SK-N-SH treated with all-trans-retinoic acid at 6 μM for 48 hours (cell line): ENCODE measurements at regions not wholly inside any gene's neighbourhood (a gene's known extent, or its start where the extent isn't known, plus 50 kb on each side); places are given as distances from the start of the nearest gene placed in this dataset.
"Not testable (repeated sequence)": the region's sequence is repeated elsewhere in the genome, so short reads cannot be mapped to it uniquely, and the experiment has no call there.

Source experiments
- ATAC-seq: fragments of 200-7000 bp; cut with Tn5 transposase; 3 replicates; pipeline ENCODE4 v1.9.1; 2020; ENCODE audit warnings: mild to moderate bottlenecking, moderate library complexity
- ARNTL ChIP-seq: fragments of 450-650 bp; formaldehyde crosslinking; IDR thresholded peaks from 2 replicates; pipeline ENCODE4 v1.5.0; 2020; ENCODE audit warnings: low read depth, mild to moderate bottlenecking, moderate library complexity, borderline replicate concordance
- BACH2 ChIP-seq: fragments of 250-450 bp; sonication (Bioruptor Pico); IDR thresholded peaks from 2 replicates; pipeline ENCODE4 v1.9.0; 2021; ENCODE audit warnings: mild to moderate bottlenecking, borderline replicate concordance
- CSDC2 ChIP-seq: fragments of 250-450 bp; sonication (Bioruptor Pico); IDR thresholded peaks from 2 replicates; pipeline ENCODE4 v1.5.0; 2020; ENCODE audit warnings: mild to moderate bottlenecking, moderate library complexity
- ESRRG ChIP-seq: fragments of 250-450 bp; sonication (Bioruptor Pico); IDR thresholded peaks from 2 replicates; pipeline ENCODE4 v1.6.1; 2021; ENCODE audit warnings: mild to moderate bottlenecking
- GLIS3 ChIP-seq: fragments of 250-450 bp; sonication (Bioruptor Pico); IDR thresholded peaks from 2 replicates; pipeline ENCODE4 v1.5.0; 2020; ENCODE audit warnings: mild to moderate bottlenecking, moderate library complexity
- ISL1 ChIP-seq: fragments of 250-450 bp; sonication (Bioruptor Pico); IDR thresholded peaks from 2 replicates; pipeline ENCODE4 v2.1.2; 2022; ENCODE audit warnings: mild to moderate bottlenecking, moderate library complexity
- OSR1 ChIP-seq: fragments of 250-450 bp; sonication (Bioruptor Pico); IDR thresholded peaks from 2 replicates; pipeline ENCODE4 v1.8.0; 2022; ENCODE audit warnings: moderate library complexity, mild to moderate bottlenecking, inconsistent platforms
- POU6F1 ChIP-seq: fragments of 250-450 bp; sonication (Bioruptor Pico); IDR thresholded peaks from 2 replicates; pipeline ENCODE4 v1.8.0; 2021; ENCODE audit warnings: low read depth, mild to moderate bottlenecking, moderate library complexity, borderline replicate concordance
- PPARA ChIP-seq: fragments of 250-450 bp; sonication (Bioruptor Pico); IDR thresholded peaks from 2 replicates; pipeline ENCODE4 v1.5.0; 2020; ENCODE audit warnings: mild to moderate bottlenecking, borderline replicate concordance
- RARB ChIP-seq: fragments of 250-450 bp; sonication (Bioruptor Pico); IDR thresholded peaks from 2 replicates; pipeline ENCODE4 v1.8.0; 2021; ENCODE audit warnings: mild to moderate bottlenecking, moderate library complexity
- SNAI2 ChIP-seq: fragments of 250-450 bp; sonication (Bioruptor Pico); IDR thresholded peaks from 2 replicates; pipeline ENCODE4 v1.5.0; 2020; ENCODE audit warnings: mild to moderate bottlenecking, moderate library complexity
- TCF4 ChIP-seq: fragments of 250-450 bp; sonication (Bioruptor Pico); IDR thresholded peaks from 2 replicates; pipeline ENCODE4 v1.8.0; 2021; ENCODE audit warnings: mild to moderate bottlenecking, moderate library complexity, borderline replicate concordance
- TOX ChIP-seq: fragments of 250-450 bp; sonication (Bioruptor Pico); IDR thresholded peaks from 2 replicates; pipeline ENCODE4 v1.8.0; 2021; ENCODE audit warnings: mild to moderate bottlenecking, moderate library complexity, borderline replicate concordance
- ZC3H10 ChIP-seq: fragments of 250-450 bp; sonication (Bioruptor Pico); IDR thresholded peaks from 2 replicates; pipeline ENCODE4 v1.5.1; 2021; ENCODE audit warnings: mild to moderate bottlenecking, moderate library complexity
- ZFP3 ChIP-seq: fragments of 250-450 bp; sonication (Bioruptor Pico); IDR thresholded peaks from 2 replicates; pipeline ENCODE4 v1.5.0; 2020; ENCODE audit warnings: mild to moderate bottlenecking, moderate library complexity
- ZFP30 ChIP-seq: fragments of 450-650 bp; formaldehyde crosslinking; IDR thresholded peaks from 2 replicates; pipeline ENCODE4 v1.5.0; 2022; ENCODE audit warnings: mild to moderate bottlenecking, moderate library complexity
- ZNF565 ChIP-seq: fragments of 450-650 bp; formaldehyde crosslinking; conservative IDR thresholded peaks from 2 replicates; pipeline ENCODE4 v1.5.0; 2020; ENCODE audit warnings: low read depth, mild to moderate bottlenecking, moderate library complexity
- ZNF70 ChIP-seq: fragments of 450-650 bp; formaldehyde crosslinking; IDR thresholded peaks from 2 replicates; pipeline ENCODE4 v1.5.0; 2020; ENCODE audit warnings: mild to moderate bottlenecking, moderate library complexity
- ZNF8 ChIP-seq: fragments of 450-650 bp; formaldehyde crosslinking; IDR thresholded peaks from 2 replicates; pipeline ENCODE4 v1.5.0; 2020; ENCODE audit warnings: mild to moderate bottlenecking, moderate library complexity
- TF ChIP-seq, protein P1 (sequence below): fragments of 250-450 bp; sonication (Bioruptor Pico); IDR thresholded peaks from 2 replicates; pipeline ENCODE4 v1.8.0; 2020; ENCODE audit warnings: mild to moderate bottlenecking, moderate library complexity, borderline replicate concordance
- TF ChIP-seq, protein P2 (sequence below): fragments of 250-450 bp; sonication (Bioruptor Pico); IDR thresholded peaks from 2 replicates; pipeline ENCODE4 v1.5.1; 2020; ENCODE audit warnings: low read depth, mild to moderate bottlenecking, moderate library complexity
- TF ChIP-seq, protein P3 (sequence below): fragments of 250-450 bp; sonication (Bioruptor Pico); IDR thresholded peaks from 2 replicates; pipeline ENCODE4 v1.5.0; 2020; ENCODE audit warnings: mild to moderate bottlenecking, moderate library complexity

DNA sequence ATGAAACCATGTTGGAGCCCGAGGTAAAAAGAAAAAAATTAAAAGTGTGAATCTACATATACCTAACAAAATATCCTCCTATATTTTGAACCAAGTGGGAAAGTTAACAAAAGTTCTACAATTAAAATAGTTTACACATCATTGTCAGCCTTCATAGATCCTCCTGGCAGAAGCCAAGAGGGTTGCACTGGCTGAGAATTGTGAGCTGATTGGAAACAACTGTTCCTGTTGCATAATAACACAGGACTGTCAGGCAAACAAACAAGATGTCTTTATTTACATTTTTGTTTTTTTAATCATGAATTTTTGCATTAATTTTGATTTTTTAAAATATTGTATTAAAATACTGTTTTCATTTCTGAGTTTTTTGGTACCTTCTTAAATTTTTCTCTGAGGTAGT lies 215.2 kb upstream of the MME start:
- no peak for TF ChIP-seq ZNF70 (CRISPR knock-in tag)
- TF ChIP-seq GLIS3, result no peak
- no peak for TF ChIP-seq ISL1 (CRISPR knock-in tag)
- TF ChIP-seq, protein P1, sequence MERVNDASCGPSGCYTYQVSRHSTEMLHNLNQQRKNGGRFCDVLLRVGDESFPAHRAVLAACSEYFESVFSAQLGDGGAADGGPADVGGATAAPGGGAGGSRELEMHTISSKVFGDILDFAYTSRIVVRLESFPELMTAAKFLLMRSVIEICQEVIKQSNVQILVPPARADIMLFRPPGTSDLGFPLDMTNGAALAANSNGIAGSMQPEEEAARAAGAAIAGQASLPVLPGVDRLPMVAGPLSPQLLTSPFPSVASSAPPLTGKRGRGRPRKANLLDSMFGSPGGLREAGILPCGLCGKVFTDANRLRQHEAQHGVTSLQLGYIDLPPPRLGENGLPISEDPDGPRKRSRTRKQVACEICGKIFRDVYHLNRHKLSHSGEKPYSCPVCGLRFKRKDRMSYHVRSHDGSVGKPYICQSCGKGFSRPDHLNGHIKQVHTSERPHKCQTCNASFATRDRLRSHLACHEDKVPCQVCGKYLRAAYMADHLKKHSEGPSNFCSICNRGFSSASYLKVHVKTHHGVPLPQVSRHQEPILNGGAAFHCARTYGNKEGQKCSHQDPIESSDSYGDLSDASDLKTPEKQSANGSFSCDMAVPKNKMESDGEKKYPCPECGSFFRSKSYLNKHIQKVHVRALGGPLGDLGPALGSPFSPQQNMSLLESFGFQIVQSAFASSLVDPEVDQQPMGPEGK (CRISPR knock-in tag), result no peak
- TF ChIP-seq, protein P2, sequence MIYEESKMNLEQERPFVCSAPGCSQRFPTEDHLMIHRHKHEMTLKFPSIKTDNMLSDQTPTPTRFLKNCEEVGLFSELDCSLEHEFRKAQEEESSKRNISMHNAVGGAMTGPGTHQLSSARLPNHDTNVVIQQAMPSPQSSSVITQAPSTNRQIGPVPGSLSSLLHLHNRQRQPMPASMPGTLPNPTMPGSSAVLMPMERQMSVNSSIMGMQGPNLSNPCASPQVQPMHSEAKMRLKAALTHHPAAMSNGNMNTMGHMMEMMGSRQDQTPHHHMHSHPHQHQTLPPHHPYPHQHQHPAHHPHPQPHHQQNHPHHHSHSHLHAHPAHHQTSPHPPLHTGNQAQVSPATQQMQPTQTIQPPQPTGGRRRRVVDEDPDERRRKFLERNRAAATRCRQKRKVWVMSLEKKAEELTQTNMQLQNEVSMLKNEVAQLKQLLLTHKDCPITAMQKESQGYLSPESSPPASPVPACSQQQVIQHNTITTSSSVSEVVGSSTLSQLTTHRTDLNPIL (CRISPR knock-in tag), result no peak
- TF ChIP-seq PPARA (CRISPR knock-in tag), result no peak
- TF ChIP-seq ZNF565, result no peak
- no peak for TF ChIP-seq RARB (CRISPR knock-in tag)
- TF ChIP-seq SNAI2, result no peak
- no peak for TF ChIP-seq ESRRG (CRISPR knock-in tag)
- TF ChIP-seq CSDC2, result no peak
- no peak for TF ChIP-seq ARNTL (CRISPR knock-in tag)
- TF ChIP-seq ZNF8, result no peak
- no peak for TF ChIP-seq POU6F1
- TF ChIP-seq TCF4 (CRISPR knock-in tag), result no peak
- no peak for TF ChIP-seq BACH2 (CRISPR knock-in tag)
- TF ChIP-seq ZC3H10 (CRISPR knock-in tag), result no peak
- ATAC-seq, result no peak

- TF ChIP-seq, protein P1 (CRISPR knock-in tag), result no peak
- TF ChIP-seq, protein P3, sequence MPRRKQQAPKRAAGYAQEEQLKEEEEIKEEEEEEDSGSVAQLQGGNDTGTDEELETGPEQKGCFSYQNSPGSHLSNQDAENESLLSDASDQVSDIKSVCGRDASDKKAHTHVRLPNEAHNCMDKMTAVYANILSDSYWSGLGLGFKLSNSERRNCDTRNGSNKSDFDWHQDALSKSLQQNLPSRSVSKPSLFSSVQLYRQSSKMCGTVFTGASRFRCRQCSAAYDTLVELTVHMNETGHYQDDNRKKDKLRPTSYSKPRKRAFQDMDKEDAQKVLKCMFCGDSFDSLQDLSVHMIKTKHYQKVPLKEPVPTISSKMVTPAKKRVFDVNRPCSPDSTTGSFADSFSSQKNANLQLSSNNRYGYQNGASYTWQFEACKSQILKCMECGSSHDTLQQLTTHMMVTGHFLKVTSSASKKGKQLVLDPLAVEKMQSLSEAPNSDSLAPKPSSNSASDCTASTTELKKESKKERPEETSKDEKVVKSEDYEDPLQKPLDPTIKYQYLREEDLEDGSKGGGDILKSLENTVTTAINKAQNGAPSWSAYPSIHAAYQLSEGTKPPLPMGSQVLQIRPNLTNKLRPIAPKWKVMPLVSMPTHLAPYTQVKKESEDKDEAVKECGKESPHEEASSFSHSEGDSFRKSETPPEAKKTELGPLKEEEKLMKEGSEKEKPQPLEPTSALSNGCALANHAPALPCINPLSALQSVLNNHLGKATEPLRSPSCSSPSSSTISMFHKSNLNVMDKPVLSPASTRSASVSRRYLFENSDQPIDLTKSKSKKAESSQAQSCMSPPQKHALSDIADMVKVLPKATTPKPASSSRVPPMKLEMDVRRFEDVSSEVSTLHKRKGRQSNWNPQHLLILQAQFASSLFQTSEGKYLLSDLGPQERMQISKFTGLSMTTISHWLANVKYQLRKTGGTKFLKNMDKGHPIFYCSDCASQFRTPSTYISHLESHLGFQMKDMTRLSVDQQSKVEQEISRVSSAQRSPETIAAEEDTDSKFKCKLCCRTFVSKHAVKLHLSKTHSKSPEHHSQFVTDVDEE (CRISPR knock-in tag), result no peak
- TF ChIP-seq TCF4 (CRISPR knock-in tag), result no peak
- TF ChIP-seq TOX (CRISPR knock-in tag), result no peak
- TF ChIP-seq ISL1 (CRISPR knock-in tag), result no peak
- TF ChIP-seq BACH2 (CRISPR knock-in tag), result no peak
- TF ChIP-seq SNAI2, result no peak
- TF ChIP-seq ZFP30 (CRISPR knock-in tag), result no peak
- TF ChIP-seq ARNTL (CRISPR knock-in tag), result no peak
- TF ChIP-seq RARB (CRISPR knock-in tag), result no peak
- TF ChIP-seq, all 23 proteins: peak for 0
- peak; percentile 33; the same call in 2 of the 3 replicates for ATAC-seq
These were observed 217.9 kb upstream of the MME start for GRCh38 chr3:154862265-154862664.

- ATAC-seq, result not testable (repeated sequence)
These were observed 227.1 kb upstream of the MME start for GRCh38 chr3:154852998-154853397.

GRCh38 chr3:154852515-154852914 lies 227.6 kb upstream of the MME start:
- no peak for ATAC-seq
- TF ChIP-seq OSR1 (CRISPR knock-in tag) (no peak), BACH2 (CRISPR knock-in tag) (no peak), ZFP3 (no peak), ZC3H10 (CRISPR knock-in tag) (no peak), ARNTL (CRISPR knock-in tag) (no peak), RARB (CRISPR knock-in tag) (no peak), SNAI2 (no peak), ZFP30 (CRISPR knock-in tag) (no peak), ZNF8 (no peak), TOX (CRISPR knock-in tag) (no peak), ZNF565 (no peak)
- TF ChIP-seq, protein P3 (CRISPR knock-in tag), result no peak
